ENCODE measurements at regions not wholly inside any gene's neighbourhood (a gene's known extent, or its start where the extent isn't known, plus 50 kb on each side); places are given as distances from the start of the nearest gene placed in this dataset.

DNA sequence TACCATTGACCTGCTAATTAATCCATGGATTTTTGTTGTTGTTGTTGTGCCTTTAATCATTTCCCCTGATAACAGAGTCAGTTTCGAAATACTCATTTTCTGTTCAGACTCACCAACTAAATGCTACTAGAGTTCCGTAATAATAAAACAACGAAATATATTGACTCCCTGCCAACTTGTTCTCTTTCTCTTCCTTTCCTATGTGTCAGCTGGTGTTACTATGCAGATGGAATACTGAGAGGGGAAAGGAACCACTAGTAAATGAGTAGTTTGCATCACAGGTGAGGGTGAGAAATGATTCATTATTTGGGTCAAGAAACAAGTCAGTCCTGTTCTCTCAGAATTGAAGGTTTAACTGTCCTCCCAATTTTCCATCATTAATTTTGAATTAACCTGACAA lies 1027.3 kb downstream of the TUSC7 start:
- H3K27ac ChIP-seq (ENCODE audit: low read depth, low read length): no peak overlapping the region
- no peaks in the 10 kb centered on the region for H3K36me3 ChIP-seq (ENCODE audit: control insufficient read depth in 2 of 3, insufficient read depth in 3 of 3, low read length in 3 of 3)
- peaks cover 0 to 22% (median 0%) of the 10 kb centered on the region in 11 donors for H3K9me3 Mint-ChIP-seq
- no peaks in the 10 kb centered on the region for H3K4me1 Mint-ChIP-seq
- H3K27me3 ChIP-seq (ENCODE audit: control insufficient read depth in 2 of 2, insufficient read depth in 2 of 2, low read length in 2 of 2): no peaks in the 10 kb centered on the region
- H3K4me3 Mint-ChIP-seq: no peak overlapping the region
- no peaks in the 10 kb centered on the region for H3K27me3 Mint-ChIP-seq
- H3K27ac Mint-ChIP-seq: no peak overlapping the region
- ATAC-seq (no peak), DNase-seq (no peak)
- ChIA-PET CTCF (no interaction called here), POLR2A (no interaction called here)
- no peaks in the 10 kb centered on the region for H3K9me3 ChIP-seq (ENCODE audit: control insufficient read depth in 2 of 3, low read length in 3 of 3)
- intact Hi-C loops (cut with micrococcal nuclease): no loop called here
- H3K36me3 Mint-ChIP-seq: no peaks in the 10 kb centered on the region
- no peak overlapping the region for H3K4me3 ChIP-seq (ENCODE audit: low read length)
- no peaks in the 10 kb centered on the region for H3K4me1 ChIP-seq (ENCODE audit: control insufficient read depth in 2 of 2, insufficient read depth in 2 of 2, low read length in 2 of 2)

DNA sequence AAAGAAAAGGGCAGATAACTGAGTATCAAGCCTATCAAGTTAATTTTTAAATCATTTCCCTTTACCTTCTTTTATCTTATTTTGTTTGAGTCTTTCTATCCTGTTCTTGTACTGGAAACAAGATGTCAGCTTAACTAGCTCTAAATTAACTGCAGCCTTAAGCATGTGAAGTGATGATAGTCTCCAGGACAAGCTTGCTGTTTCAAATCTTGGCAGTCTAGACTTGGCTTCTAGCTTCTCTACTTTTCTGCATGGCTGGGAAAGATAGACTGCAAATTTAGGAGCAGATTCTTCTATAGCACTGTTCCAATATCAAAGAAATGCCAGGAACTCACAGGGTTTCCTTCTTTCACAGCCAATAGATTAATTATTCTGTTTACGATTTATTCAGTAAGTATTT lies 1034.4 kb downstream of the TUSC7 start:
- Histone ChIP-seq H3K9me3 (ENCODE audit: control insufficient read depth in 2 of 3, low read length in 3 of 3) (no peaks in the 10 kb centered on the region), H3K4me3 (ENCODE audit: low read length) (no peak overlapping the region), H3K27me3 (ENCODE audit: control insufficient read depth in 2 of 2, insufficient read depth in 2 of 2, low read length in 2 of 2) (no peaks in the 10 kb centered on the region), H3K27ac (ENCODE audit: low read depth, low read length) (no peak overlapping the region), H3K36me3 (ENCODE audit: control insufficient read depth in 2 of 3, insufficient read depth in 3 of 3, low read length in 3 of 3) (no peaks in the 10 kb centered on the region), H3K4me1 (ENCODE audit: control insufficient read depth in 2 of 2, insufficient read depth in 2 of 2, low read length in 2 of 2) (no peaks in the 10 kb centered on the region)
- Mint-ChIP-seq H3K36me3 (no peaks in the 10 kb centered on the region), H3K27me3 (no peaks in the 10 kb centered on the region), H3K4me1 (no peaks in the 10 kb centered on the region), H3K4me3 (no peak overlapping the region), H3K27ac (no peak overlapping the region), H3K9me3 (peaks cover 0 to 27% (median 4%) of the 10 kb centered on the region in 11 donors)
- intact Hi-C loops (cut with micrococcal nuclease): no loop called here
- ChIA-PET CTCF (no interaction called here), POLR2A (no interaction called here)
- DNase-seq: no peak
- ATAC-seq: no peak

- POLR2A ChIA-PET: no interaction called here
- intact Hi-C loops (cut with micrococcal nuclease): no loop called here
- Histone ChIP-seq H3K27me3 (ENCODE audit: control insufficient read depth in 2 of 2, insufficient read depth in 2 of 2, low read length in 2 of 2) (no peaks in the 10 kb centered on the region), H3K9me3 (ENCODE audit: control insufficient read depth in 2 of 3, low read length in 3 of 3) (no peaks in the 10 kb centered on the region), H3K27ac (ENCODE audit: low read depth, low read length) (no peak overlapping the region), H3K36me3 (ENCODE audit: control insufficient read depth in 2 of 3, insufficient read depth in 3 of 3, low read length in 3 of 3) (no peaks in the 10 kb centered on the region), H3K4me1 (ENCODE audit: control insufficient read depth in 2 of 2, insufficient read depth in 2 of 2, low read length in 2 of 2) (no peaks in the 10 kb centered on the region), H3K4me3 (ENCODE audit: low read length) (no peak overlapping the region)
- no peak overlapping the region for H3K4me3 Mint-ChIP-seq
- DNase-seq: no peak
- no peaks in the 10 kb centered on the region for H3K27me3 Mint-ChIP-seq
- peaks cover 0 to 22% (median 6%) of the 10 kb centered on the region in 11 donors for H3K9me3 Mint-ChIP-seq
- no peak overlapping the region for H3K27ac Mint-ChIP-seq
- no peaks in the 10 kb centered on the region for H3K4me1 Mint-ChIP-seq
- no peaks in the 10 kb centered on the region for H3K36me3 Mint-ChIP-seq
- no peak for ATAC-seq
- CTCF ChIA-PET: no interaction called here
Measured at GRCh38 chr3:117744935-117745334, 1035.4 kb downstream of the TUSC7 start.

DNA sequence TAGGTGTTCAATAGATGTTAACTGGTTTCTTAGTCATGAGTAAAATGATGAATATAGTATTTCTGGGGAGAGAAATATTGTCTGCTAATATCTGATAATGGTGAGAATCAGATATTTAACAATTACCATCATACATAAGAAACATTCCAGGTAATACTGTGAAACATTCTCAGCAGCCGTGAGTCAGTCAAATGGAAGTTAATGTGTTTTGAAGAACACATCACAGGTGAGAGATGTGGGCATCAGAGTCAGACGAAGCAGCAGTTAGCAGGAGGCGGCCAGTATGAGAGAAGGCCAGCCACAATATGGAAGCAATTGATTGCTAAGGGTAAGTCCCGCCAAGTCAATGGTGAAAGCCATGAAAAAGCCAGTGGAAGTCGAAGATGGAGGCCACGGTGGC lies 1035.9 kb downstream of the TUSC7 start:
- Histone ChIP-seq H3K9me3 (ENCODE audit: control insufficient read depth in 2 of 3, low read length in 3 of 3) (no peaks in the 10 kb centered on the region), H3K4me1 (ENCODE audit: control insufficient read depth in 2 of 2, insufficient read depth in 2 of 2, low read length in 2 of 2) (no peaks in the 10 kb centered on the region), H3K4me3 (ENCODE audit: low read length) (no peak overlapping the region), H3K27ac (ENCODE audit: low read depth, low read length) (no peak overlapping the region), H3K36me3 (ENCODE audit: control insufficient read depth in 2 of 3, insufficient read depth in 3 of 3, low read length in 3 of 3) (no peaks in the 10 kb centered on the region), H3K27me3 (ENCODE audit: control insufficient read depth in 2 of 2, insufficient read depth in 2 of 2, low read length in 2 of 2) (no peaks in the 10 kb centered on the region)
- Mint-ChIP-seq H3K4me3 (no peak overlapping the region), H3K36me3 (no peaks in the 10 kb centered on the region), H3K9me3 (peaks cover 0 to 18% (median 6%) of the 10 kb centered on the region in 11 donors), H3K27ac (no peak overlapping the region), H3K4me1 (no peaks in the 10 kb centered on the region), H3K27me3 (no peaks in the 10 kb centered on the region)
- intact Hi-C loops (cut with micrococcal nuclease): no loop called here
- DNase-seq: no peak
- ChIA-PET CTCF (no interaction called here), POLR2A (no interaction called here)
- ATAC-seq: no peak

- Histone ChIP-seq H3K4me3 (ENCODE audit: low read length) (no peak overlapping the region), H3K36me3 (ENCODE audit: control insufficient read depth in 2 of 3, insufficient read depth in 3 of 3, low read length in 3 of 3) (no peaks in the 10 kb centered on the region), H3K27me3 (ENCODE audit: control insufficient read depth in 2 of 2, insufficient read depth in 2 of 2, low read length in 2 of 2) (no peaks in the 10 kb centered on the region), H3K4me1 (ENCODE audit: control insufficient read depth in 2 of 2, insufficient read depth in 2 of 2, low read length in 2 of 2) (no peaks in the 10 kb centered on the region), H3K27ac (ENCODE audit: low read depth, low read length) (no peak overlapping the region), H3K9me3 (ENCODE audit: control insufficient read depth in 2 of 3, low read length in 3 of 3) (no peaks in the 10 kb centered on the region)
- Mint-ChIP-seq H3K27ac (no peak overlapping the region), H3K4me1 (no peaks in the 10 kb centered on the region), H3K4me3 (no peak overlapping the region), H3K9me3 (peaks cover 0 to 18% (median 6%) of the 10 kb centered on the region in 11 donors), H3K36me3 (no peaks in the 10 kb centered on the region), H3K27me3 (no peaks in the 10 kb centered on the region)
- intact Hi-C loops (cut with micrococcal nuclease): no loop called here
- DNase-seq (no peak), ATAC-seq (no peak)
- ChIA-PET POLR2A (no interaction called here), CTCF (no interaction called here)
Measured at GRCh38 chr3:117746066-117746465, 1036.5 kb downstream of the TUSC7 start.

DNA sequence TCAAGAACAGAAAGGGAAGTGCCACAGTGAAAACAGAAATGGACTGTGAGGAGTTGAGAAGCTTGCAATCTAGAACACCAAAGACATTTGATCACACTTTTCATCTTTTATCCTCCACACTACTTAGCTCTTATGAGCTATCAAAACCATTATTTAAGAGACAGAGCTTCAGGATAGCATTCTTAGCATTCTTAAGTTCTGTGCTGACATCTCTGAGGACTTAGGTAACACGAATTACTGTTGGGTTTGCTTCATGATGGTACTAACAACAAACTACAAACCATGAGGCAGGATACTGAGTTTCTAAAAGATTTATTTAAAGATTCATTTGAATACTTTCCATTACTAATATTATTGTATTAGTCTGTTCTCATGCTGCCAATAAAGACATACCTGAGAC lies 1038.6 kb downstream of the TUSC7 start:
- no peaks in the 10 kb centered on the region for H3K4me1 ChIP-seq (ENCODE audit: control insufficient read depth in 2 of 2, insufficient read depth in 2 of 2, low read length in 2 of 2)
- H3K9me3 ChIP-seq (ENCODE audit: control insufficient read depth in 2 of 3, low read length in 3 of 3): no peaks in the 10 kb centered on the region
- H3K27me3 ChIP-seq (ENCODE audit: control insufficient read depth in 2 of 2, insufficient read depth in 2 of 2, low read length in 2 of 2): no peaks in the 10 kb centered on the region
- Mint-ChIP-seq H3K36me3 (no peaks in the 10 kb centered on the region), H3K4me3 (no peak overlapping the region), H3K27ac (no peak overlapping the region), H3K27me3 (no peaks in the 10 kb centered on the region), H3K9me3 (peaks cover 0 to 20% (median 6%) of the 10 kb centered on the region in 11 donors), H3K4me1 (no peaks in the 10 kb centered on the region)
- CTCF ChIA-PET: no interaction called here
- DNase-seq: no peak
- ATAC-seq: no peak
- no peak overlapping the region for H3K27ac ChIP-seq (ENCODE audit: low read depth, low read length)
- intact Hi-C loops (cut with micrococcal nuclease): no loop called here
- no peaks in the 10 kb centered on the region for H3K36me3 ChIP-seq (ENCODE audit: control insufficient read depth in 2 of 3, insufficient read depth in 3 of 3, low read length in 3 of 3)
- H3K4me3 ChIP-seq (ENCODE audit: low read length): no peak overlapping the region
- POLR2A ChIA-PET: no interaction called here

- POLR2A ChIA-PET: no interaction called here
- no peak overlapping the region for H3K27ac ChIP-seq (ENCODE audit: low read depth, low read length)
- H3K4me1 ChIP-seq (ENCODE audit: control insufficient read depth in 2 of 2, insufficient read depth in 2 of 2, low read length in 2 of 2): no peaks in the 10 kb centered on the region
- no peaks in the 10 kb centered on the region for H3K27me3 Mint-ChIP-seq
- H3K27me3 ChIP-seq (ENCODE audit: control insufficient read depth in 2 of 2, insufficient read depth in 2 of 2, low read length in 2 of 2): no peaks in the 10 kb centered on the region
- H3K9me3 ChIP-seq (ENCODE audit: control insufficient read depth in 2 of 3, low read length in 3 of 3): no peaks in the 10 kb centered on the region
- H3K4me1 Mint-ChIP-seq: no peaks in the 10 kb centered on the region
- peaks cover 0 to 15% (median 3%) of the 10 kb centered on the region in 11 donors for H3K9me3 Mint-ChIP-seq
- no peaks in the 10 kb centered on the region for H3K36me3 ChIP-seq (ENCODE audit: control insufficient read depth in 2 of 3, insufficient read depth in 3 of 3, low read length in 3 of 3)
- ATAC-seq (no peak), DNase-seq (no peak)
- H3K27ac Mint-ChIP-seq: no peak overlapping the region
- no peaks in the 10 kb centered on the region for H3K36me3 Mint-ChIP-seq
- no peak overlapping the region for H3K4me3 Mint-ChIP-seq
- H3K4me3 ChIP-seq (ENCODE audit: low read length): no peak overlapping the region
- CTCF ChIA-PET: no interaction called here
- intact Hi-C loops (cut with micrococcal nuclease): no loop called here
Measured at GRCh38 chr3:117750674-117751269, 1041.2 kb downstream of the TUSC7 start.

Data from naive thymus-derived CD4-positive, alpha-beta T cell (primary cell).